ENCODE measurements at regions not wholly inside any gene's neighbourhood (a gene's known extent, or its start where the extent isn't known, plus 50 kb on each side); places are given as distances from the start of the nearest gene placed in this dataset.
A peak's percentile ranks its signal among the peaks of the same experiment; 100 is the strongest.
"Not testable (repeated sequence)": the region's sequence is repeated elsewhere in the genome, so short reads cannot be mapped to it uniquely, and the experiment has no call there.

GRCh38 chr17:83171661-83172060 is 92.3 kb downstream of the METRNL start:
- Histone ChIP-seq H3K9me3 (ENCODE audit: low read depth) (no peaks in the 10 kb centered on the region), H3K9me2 (ENCODE audit: insufficient read depth) (no peaks in the 10 kb centered on the region), H3K9ac (peak overlapping the region; percentile 64), H2AFZ (peak overlapping the region; percentile 83), H3K4me3 (no peak overlapping the region), H3K79me2 (ENCODE audit: insufficient read depth) (no peaks in the 10 kb centered on the region), H4K20me1 (ENCODE audit: insufficient read depth) (no peaks in the 10 kb centered on the region), H3K27ac (no peak overlapping the region), H3F3A (ENCODE audit: insufficient read depth) (no peaks in the 10 kb centered on the region), H3K4me2 (ENCODE audit: unreplicated experiment) (peak overlapping the region; percentile 30), H3K36me3 (ENCODE audit: low read depth) (no peaks in the 10 kb centered on the region), H3K4me1 (ENCODE audit: insufficient read depth) (peaks cover 9% of the 10 kb centered on the region), H3K27me3 (replicated peaks; ENCODE audit: insufficient read depth) (no peaks in the 10 kb centered on the region)
- 19 to 24% methylated on average over 21 of the region's 21 CpGs for WGBS, 2 experiments (ENCODE audit: low coverage in 1 of 2, low lambda C conversion rate in 2 of 2, missing lambda C conversion rate in 2 of 2)
- in situ Hi-C loops (cut with MboI): no loop called here
- TF ChIP-seq EZH2phosphoT487 (IDR thresholded peaks at IDR 0.05; ENCODE audit: insufficient read depth, low read depth): no peak
- TF ChIP-seq EZH2 (IDR thresholded peaks at IDR 0.05; ENCODE audit: insufficient read depth, poor library complexity, severe bottlenecking): no peak
- peak; percentile 83 for DNase-seq

- H3K9me3 ChIP-seq (ENCODE audit: low read depth); in situ Hi-C loops (cut with MboI); H3K4me1 ChIP-seq (ENCODE audit: insufficient read depth); H3K36me3 ChIP-seq (ENCODE audit: low read depth); H3K4me3 ChIP-seq; H3F3A ChIP-seq (ENCODE audit: insufficient read depth); H3K79me2 ChIP-seq (ENCODE audit: insufficient read depth); H3K27ac ChIP-seq; H3K9me2 ChIP-seq (ENCODE audit: insufficient read depth); H4K20me1 ChIP-seq (ENCODE audit: insufficient read depth); H3K27me3 ChIP-seq (replicated peaks; ENCODE audit: insufficient read depth); H3K4me2 ChIP-seq (ENCODE audit: unreplicated experiment); DNase-seq: not testable (repeated sequence)
- H3K9ac ChIP-seq: peak overlapping the region; percentile 64
- H2AFZ ChIP-seq: peak overlapping the region; percentile 83; the same call in 1 of the 2 replicates
- WGBS, 2 experiments (ENCODE audit: low coverage in 1 of 2, low lambda C conversion rate in 2 of 2, missing lambda C conversion rate in 2 of 2): 92 to 94% methylated on average over 5 to 9 of the region's 9 CpGs
These were observed 92.7 kb downstream of the METRNL start for GRCh38 chr17:83172099-83172498.

DNA sequence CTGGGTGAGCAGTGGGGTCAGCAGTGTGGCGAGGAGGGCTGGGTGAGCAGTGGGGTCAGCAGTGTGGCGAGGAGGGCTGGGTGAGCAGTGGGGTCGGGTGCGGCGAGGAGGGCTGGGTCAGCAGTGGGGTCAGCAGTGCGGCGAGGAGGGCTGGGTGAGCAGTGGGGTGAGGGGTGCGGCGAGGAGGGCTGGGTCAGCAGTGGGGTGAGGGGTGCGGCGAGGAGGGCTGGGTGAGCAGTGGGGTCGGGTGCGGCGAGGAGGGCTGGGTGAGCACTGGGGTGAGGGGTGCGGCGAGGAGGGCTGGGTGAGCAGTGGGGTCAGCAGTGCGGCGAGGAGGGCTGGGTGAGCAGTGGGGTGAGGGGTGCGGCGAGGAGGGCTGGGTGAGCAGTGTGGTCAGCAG is 93.2 kb downstream of the METRNL start:
- H3K27me3 ChIP-seq (replicated peaks; ENCODE audit: insufficient read depth); H3F3A ChIP-seq (ENCODE audit: insufficient read depth); H3K79me2 ChIP-seq (ENCODE audit: insufficient read depth); H4K20me1 ChIP-seq (ENCODE audit: insufficient read depth); H3K36me3 ChIP-seq (ENCODE audit: low read depth); DNase-seq; H3K4me3 ChIP-seq; H3K27ac ChIP-seq; H3K9me3 ChIP-seq (ENCODE audit: low read depth); in situ Hi-C loops (cut with MboI); H3K9ac ChIP-seq; H3K9me2 ChIP-seq (ENCODE audit: insufficient read depth); H2AFZ ChIP-seq; H3K4me1 ChIP-seq (ENCODE audit: insufficient read depth); H3K4me2 ChIP-seq (ENCODE audit: unreplicated experiment): not testable (repeated sequence)
- WGBS, 2 experiments (ENCODE audit: low coverage in 1 of 2, low lambda C conversion rate in 2 of 2, missing lambda C conversion rate in 2 of 2): 89% methylated on average over 20 of the region's 20 CpGs; no CpG with 5 or more reads in 1 of the 2 experiments

DNA sequence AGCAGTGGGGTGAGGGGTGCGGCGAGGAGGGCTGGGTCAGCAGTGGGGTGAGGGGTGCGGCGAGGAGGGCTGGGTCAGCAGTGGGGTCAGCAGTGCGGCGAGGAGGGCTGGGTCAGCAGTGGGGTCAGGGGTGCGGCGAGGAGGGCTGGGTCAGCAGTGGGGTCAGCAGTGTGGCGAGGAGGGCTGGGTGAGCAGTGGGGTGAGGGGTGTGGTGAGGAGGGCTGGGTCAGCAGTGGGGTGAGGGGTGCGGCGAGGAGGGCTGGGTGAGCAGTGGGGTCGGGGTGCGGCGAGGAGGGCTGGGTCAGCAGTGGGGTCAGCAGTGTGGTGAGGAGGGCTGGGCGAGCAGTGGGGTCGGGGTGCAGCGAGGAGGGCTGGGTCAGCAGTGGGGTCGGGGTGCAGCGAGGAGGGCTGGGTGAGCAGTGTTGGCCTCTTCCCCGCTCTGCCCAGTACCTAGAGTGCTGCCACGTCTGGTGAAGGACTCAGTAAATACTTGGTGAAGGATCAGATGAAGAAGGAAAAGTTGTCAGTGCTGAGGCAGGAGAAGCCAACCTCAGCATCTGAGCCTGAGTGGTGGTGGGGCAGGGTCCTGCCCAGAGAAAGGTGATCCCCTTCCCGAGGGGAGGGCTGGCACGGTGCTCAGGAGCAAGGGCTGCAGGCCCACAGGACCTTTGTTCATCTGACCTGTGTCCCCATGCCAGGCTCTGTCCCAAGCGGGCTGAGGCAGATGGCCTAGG is 93.9 kb downstream of the METRNL start:
- H4K20me1 ChIP-seq (ENCODE audit: insufficient read depth): not testable (repeated sequence)
- 39 to 89% methylated on average over 3 to 24 of the region's 24 CpGs for WGBS, 2 experiments (ENCODE audit: low coverage in 1 of 2, low lambda C conversion rate in 2 of 2, missing lambda C conversion rate in 2 of 2)

DNA sequence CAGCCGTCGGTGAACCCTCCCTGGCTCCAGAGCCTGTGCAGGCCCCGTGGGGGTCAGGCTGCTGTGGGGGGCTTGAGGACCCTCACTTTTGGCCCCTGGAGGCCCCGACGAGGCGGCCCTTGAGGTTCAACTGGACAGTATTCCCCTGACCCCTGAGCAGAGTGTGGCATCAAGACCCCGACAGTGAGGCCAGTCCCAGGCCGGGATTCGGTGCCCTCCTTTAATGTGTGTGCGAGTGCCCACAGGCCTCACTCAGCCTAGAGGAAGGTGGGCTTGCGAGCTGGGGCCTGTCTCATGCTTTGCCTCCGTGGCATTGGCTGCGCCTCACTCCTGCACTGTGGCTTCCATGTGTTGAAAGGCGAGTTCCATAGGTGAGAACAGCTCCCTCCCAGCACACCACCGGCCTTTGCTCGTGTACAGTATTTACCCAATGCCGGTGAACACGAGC is 94.5 kb downstream of the METRNL start:
- no peak for DNase-seq
- WGBS, 2 experiments (ENCODE audit: low coverage in 1 of 2, low lambda C conversion rate in 2 of 2, missing lambda C conversion rate in 2 of 2): 87 to 90% methylated on average over 16 to 18 of the region's 18 CpGs
- in situ Hi-C loops (cut with MboI): no loop called here

More for the DNA sequence above, 93.9 kb downstream of the METRNL start:
- H2AFZ ChIP-seq; H3K4me3 ChIP-seq; H3K9me2 ChIP-seq (ENCODE audit: insufficient read depth); H3K9ac ChIP-seq; DNase-seq; H3K27me3 ChIP-seq (replicated peaks; ENCODE audit: insufficient read depth); in situ Hi-C loops (cut with MboI); H3K27ac ChIP-seq; H3K4me2 ChIP-seq (ENCODE audit: unreplicated experiment); H3F3A ChIP-seq (ENCODE audit: insufficient read depth); H3K9me3 ChIP-seq (ENCODE audit: low read depth); H3K4me1 ChIP-seq (ENCODE audit: insufficient read depth); H3K79me2 ChIP-seq (ENCODE audit: insufficient read depth); H3K36me3 ChIP-seq (ENCODE audit: low read depth): not testable (repeated sequence)

More for the DNA sequence above, 94.5 kb downstream of the METRNL start:
- H3K9ac ChIP-seq: no peak overlapping the region
- no peaks in the 10 kb centered on the region for H3K9me2 ChIP-seq (ENCODE audit: insufficient read depth)
- no peaks in the 10 kb centered on the region for H3K36me3 ChIP-seq (ENCODE audit: low read depth)
- peaks cover 9% of the 10 kb centered on the region for H3K4me1 ChIP-seq (ENCODE audit: insufficient read depth)
- H3K27me3 ChIP-seq (replicated peaks; ENCODE audit: insufficient read depth): no peaks in the 10 kb centered on the region
- no peak overlapping the region for H2AFZ ChIP-seq
- no peak overlapping the region for H3K4me2 ChIP-seq (ENCODE audit: unreplicated experiment)
- H4K20me1 ChIP-seq (ENCODE audit: insufficient read depth): no peaks in the 10 kb centered on the region
- TF ChIP-seq EZH2phosphoT487 (IDR thresholded peaks at IDR 0.05; ENCODE audit: insufficient read depth, low read depth): no peak
- TF ChIP-seq EZH2 (IDR thresholded peaks at IDR 0.05; ENCODE audit: insufficient read depth, poor library complexity, severe bottlenecking): no peak
- no peak overlapping the region for H3K4me3 ChIP-seq
- H3K27ac ChIP-seq: no peak overlapping the region
- no peaks in the 10 kb centered on the region for H3K79me2 ChIP-seq (ENCODE audit: insufficient read depth)
- no peaks in the 10 kb centered on the region for H3K9me3 ChIP-seq (ENCODE audit: low read depth)
- no peaks in the 10 kb centered on the region for H3F3A ChIP-seq (ENCODE audit: insufficient read depth)

Data from GM23248 (cell line).